SU-DHL-6 (cell line): ENCODE measurements at regions not wholly inside any gene's neighbourhood (a gene's known extent, or its start where the extent isn't known, plus 50 kb on each side); places are given as distances from the start of the nearest gene placed in this dataset.

ENCODE experiments used
- EZH2phosphoT487 ChIP-seq: fragments of 200-600 bp; sonication (generic), shearing (Covaris generic); conservative IDR thresholded peaks from 2 replicates; pipeline ENCODE4 v1.6.1; 2018; ENCODE audit warnings: mild to moderate bottlenecking, antibody characterized with exemption, low read length, moderate library complexity, mixed read lengths
- TF ChIP-seq, protein P1 (sequence below): fragments of 200-600 bp; sonication (generic); IDR thresholded peaks from one replicate; pipeline ENCODE4 v1.5.1; 2017; ENCODE audit warnings: antibody characterized with exemption, mild to moderate bottlenecking, low read length, moderate library complexity; ENCODE audit not compliant: insufficient read depth, poor library complexity, severe bottlenecking

DNA sequence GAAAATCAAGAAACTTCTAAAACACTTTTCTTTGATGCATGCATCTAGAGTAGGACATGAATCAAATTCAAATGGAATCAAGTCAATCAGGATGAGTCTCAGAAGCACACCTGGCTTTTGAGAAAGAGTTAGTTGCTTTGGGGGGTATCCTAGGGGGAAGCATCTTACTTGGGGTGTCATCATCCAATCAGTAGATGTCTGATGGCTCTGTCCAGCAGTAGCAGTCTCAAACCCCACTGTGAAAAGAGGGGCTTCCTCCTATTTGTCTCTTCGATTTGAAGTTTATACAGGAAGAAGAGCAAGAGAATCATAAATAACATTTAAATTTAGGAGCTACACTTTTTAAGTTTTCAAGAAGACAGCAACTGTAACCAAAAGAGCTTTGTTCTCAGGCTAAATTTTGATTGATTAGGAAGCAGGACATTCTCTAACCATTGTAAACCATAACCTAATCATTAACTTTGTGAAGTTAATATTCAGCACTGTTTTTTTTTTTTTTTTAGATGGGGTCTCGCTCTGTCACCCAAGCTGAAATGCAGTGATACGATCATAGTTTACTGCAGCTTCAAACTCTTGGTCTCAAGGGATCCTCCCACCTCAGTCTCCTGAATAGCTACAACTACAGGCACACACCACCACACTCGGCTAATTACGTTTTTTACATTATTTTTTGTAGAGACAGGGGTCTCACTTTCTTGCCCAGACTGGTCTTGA is 614.7 kb downstream of the CSNK1G3 start:
- TF ChIP-seq, protein P1, sequence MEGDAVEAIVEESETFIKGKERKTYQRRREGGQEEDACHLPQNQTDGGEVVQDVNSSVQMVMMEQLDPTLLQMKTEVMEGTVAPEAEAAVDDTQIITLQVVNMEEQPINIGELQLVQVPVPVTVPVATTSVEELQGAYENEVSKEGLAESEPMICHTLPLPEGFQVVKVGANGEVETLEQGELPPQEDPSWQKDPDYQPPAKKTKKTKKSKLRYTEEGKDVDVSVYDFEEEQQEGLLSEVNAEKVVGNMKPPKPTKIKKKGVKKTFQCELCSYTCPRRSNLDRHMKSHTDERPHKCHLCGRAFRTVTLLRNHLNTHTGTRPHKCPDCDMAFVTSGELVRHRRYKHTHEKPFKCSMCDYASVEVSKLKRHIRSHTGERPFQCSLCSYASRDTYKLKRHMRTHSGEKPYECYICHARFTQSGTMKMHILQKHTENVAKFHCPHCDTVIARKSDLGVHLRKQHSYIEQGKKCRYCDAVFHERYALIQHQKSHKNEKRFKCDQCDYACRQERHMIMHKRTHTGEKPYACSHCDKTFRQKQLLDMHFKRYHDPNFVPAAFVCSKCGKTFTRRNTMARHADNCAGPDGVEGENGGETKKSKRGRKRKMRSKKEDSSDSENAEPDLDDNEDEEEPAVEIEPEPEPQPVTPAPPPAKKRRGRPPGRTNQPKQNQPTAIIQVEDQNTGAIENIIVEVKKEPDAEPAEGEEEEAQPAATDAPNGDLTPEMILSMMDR = no peak
- no peak for TF ChIP-seq EZH2phosphoT487
